ENCODE measurements at regions not wholly inside any gene's neighbourhood (a gene's known extent, or its start where the extent isn't known, plus 50 kb on each side); places are given as distances from the start of the nearest gene placed in this dataset.

DNA sequence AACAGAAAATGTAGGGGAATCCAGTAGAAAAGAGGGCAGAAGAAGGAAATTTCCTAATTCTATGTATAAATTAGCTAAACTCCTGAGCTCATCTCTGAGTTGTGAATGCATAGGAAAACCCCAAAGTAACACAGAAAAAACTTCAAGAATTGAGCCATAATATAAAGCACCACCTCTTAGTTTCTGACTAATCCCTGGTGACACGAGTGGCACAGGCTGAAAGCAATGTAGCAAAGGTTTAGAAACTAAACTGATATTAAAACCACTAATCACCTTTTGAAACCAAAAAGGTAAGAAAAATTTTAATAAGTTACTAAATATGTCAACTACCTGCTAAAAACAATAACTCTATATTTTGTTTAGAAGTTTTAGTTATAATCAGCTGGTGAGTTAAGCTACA, 255.6 kb upstream of the NECTIN3 start:
- no peaks in the 10 kb centered on the region for H3K36me3 ChIP-seq (ENCODE audit: control insufficient read depth in 4 of 4, insufficient read depth in 3 of 4, low read depth in 1 of 4, low read length in 3 of 4)
- DNase-seq (ENCODE audit: low spot score), result no peak
- TF ChIP-seq SP1 (IDR thresholded peaks at IDR 0.05) (no peak), HNF4G (IDR thresholded peaks at IDR 0.05) (no peak), GABPA (IDR thresholded peaks at IDR 0.05 in 1 of 2, conservative IDR thresholded peaks at IDR 0.05 in 1 of 2) (no peak), RXRA (IDR thresholded peaks at IDR 0.05) (no peak), RAD21 (IDR thresholded peaks at IDR 0.05) (no peak)
- TF ChIP-seq, protein P1, sequence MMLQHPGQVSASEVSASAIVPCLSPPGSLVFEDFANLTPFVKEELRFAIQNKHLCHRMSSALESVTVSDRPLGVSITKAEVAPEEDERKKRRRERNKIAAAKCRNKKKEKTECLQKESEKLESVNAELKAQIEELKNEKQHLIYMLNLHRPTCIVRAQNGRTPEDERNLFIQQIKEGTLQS (IDR thresholded peaks at IDR 0.05), result no peak
- TF ChIP-seq, protein P2, sequence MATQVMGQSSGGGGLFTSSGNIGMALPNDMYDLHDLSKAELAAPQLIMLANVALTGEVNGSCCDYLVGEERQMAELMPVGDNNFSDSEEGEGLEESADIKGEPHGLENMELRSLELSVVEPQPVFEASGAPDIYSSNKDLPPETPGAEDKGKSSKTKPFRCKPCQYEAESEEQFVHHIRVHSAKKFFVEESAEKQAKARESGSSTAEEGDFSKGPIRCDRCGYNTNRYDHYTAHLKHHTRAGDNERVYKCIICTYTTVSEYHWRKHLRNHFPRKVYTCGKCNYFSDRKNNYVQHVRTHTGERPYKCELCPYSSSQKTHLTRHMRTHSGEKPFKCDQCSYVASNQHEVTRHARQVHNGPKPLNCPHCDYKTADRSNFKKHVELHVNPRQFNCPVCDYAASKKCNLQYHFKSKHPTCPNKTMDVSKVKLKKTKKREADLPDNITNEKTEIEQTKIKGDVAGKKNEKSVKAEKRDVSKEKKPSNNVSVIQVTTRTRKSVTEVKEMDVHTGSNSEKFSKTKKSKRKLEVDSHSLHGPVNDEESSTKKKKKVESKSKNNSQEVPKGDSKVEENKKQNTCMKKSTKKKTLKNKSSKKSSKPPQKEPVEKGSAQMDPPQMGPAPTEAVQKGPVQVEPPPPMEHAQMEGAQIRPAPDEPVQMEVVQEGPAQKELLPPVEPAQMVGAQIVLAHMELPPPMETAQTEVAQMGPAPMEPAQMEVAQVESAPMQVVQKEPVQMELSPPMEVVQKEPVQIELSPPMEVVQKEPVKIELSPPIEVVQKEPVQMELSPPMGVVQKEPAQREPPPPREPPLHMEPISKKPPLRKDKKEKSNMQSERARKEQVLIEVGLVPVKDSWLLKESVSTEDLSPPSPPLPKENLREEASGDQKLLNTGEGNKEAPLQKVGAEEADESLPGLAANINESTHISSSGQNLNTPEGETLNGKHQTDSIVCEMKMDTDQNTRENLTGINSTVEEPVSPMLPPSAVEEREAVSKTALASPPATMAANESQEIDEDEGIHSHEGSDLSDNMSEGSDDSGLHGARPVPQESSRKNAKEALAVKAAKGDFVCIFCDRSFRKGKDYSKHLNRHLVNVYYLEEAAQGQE (IDR thresholded peaks at IDR 0.05), result no peak
- TF ChIP-seq, protein P3, sequence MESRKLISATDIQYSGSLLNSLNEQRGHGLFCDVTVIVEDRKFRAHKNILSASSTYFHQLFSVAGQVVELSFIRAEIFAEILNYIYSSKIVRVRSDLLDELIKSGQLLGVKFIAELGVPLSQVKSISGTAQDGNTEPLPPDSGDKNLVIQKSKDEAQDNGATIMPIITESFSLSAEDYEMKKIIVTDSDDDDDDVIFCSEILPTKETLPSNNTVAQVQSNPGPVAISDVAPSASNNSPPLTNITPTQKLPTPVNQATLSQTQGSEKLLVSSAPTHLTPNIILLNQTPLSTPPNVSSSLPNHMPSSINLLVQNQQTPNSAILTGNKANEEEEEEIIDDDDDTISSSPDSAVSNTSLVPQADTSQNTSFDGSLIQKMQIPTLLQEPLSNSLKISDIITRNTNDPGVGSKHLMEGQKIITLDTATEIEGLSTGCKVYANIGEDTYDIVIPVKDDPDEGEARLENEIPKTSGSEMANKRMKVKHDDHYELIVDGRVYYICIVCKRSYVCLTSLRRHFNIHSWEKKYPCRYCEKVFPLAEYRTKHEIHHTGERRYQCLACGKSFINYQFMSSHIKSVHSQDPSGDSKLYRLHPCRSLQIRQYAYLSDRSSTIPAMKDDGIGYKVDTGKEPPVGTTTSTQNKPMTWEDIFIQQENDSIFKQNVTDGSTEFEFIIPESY (IDR thresholded peaks at IDR 0.05), result no peak
- no peak overlapping the region for H3K27ac ChIP-seq (ENCODE audit: low read depth in 1 of 2, low read length in 2 of 2)
- H3K4me3 ChIP-seq (ENCODE audit: low read depth in 1 of 3, low read length in 3 of 3), result no peak overlapping the region
- peaks cover 0 to 3% (median 2%) of the 10 kb centered on the region in 4 donors for H3K4me1 ChIP-seq (ENCODE audit: control insufficient read depth in 4 of 4, insufficient read depth in 4 of 4, low read length in 3 of 4)
- H3K9ac ChIP-seq (ENCODE audit: low read depth in 1 of 2, low read length in 2 of 2), result no peak overlapping the region
- no peaks in the 10 kb centered on the region for H3K9me3 ChIP-seq (ENCODE audit: control insufficient read depth in 4 of 4, low read length in 3 of 4)
- WGBS, result 93% methylated on average over 1 of the region's 1 CpG
- H3K27me3 ChIP-seq (ENCODE audit: control insufficient read depth in 4 of 4, insufficient read depth in 4 of 4, low read length in 3 of 4), result no peaks in the 10 kb centered on the region

DNA sequence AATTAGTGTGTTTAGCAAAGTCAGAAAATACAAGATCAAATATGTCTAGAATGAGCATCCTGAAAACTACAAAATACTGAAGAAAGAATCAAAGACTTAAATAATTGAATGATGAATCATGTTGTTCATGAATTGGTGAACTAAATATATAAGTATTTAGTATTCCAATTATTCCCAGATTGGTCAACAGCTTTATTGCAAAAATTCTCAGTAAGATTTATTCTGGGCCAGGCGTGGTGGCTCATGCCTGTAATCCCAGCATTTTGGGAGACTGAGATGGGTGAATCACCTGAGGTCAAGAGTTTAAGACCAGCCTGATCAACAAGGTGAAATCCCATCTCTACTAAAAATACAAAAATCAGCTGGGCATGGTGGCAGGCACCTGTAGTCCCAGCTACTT, 250.0 kb upstream of the NECTIN3 start:
- Histone ChIP-seq H3K27ac (ENCODE audit: low read depth in 1 of 2, low read length in 2 of 2) (no peak overlapping the region), H3K4me3 (ENCODE audit: low read depth in 1 of 3, low read length in 3 of 3) (no peak overlapping the region), H3K36me3 (ENCODE audit: control insufficient read depth in 4 of 4, insufficient read depth in 3 of 4, low read depth in 1 of 4, low read length in 3 of 4) (no peaks in the 10 kb centered on the region), H3K4me1 (ENCODE audit: control insufficient read depth in 4 of 4, insufficient read depth in 4 of 4, low read length in 3 of 4) (no peaks in the 10 kb centered on the region), H3K9ac (ENCODE audit: low read depth in 1 of 2, low read length in 2 of 2) (no peak overlapping the region), H3K9me3 (ENCODE audit: control insufficient read depth in 4 of 4, low read length in 3 of 4) (no peaks in the 10 kb centered on the region), H3K27me3 (ENCODE audit: control insufficient read depth in 4 of 4, insufficient read depth in 4 of 4, low read length in 3 of 4) (no peaks in the 10 kb centered on the region)
- TF ChIP-seq YY1 (IDR thresholded peaks at IDR 0.05) (no peak), JUND (IDR thresholded peaks at IDR 0.05) (no peak), HNF4A (conservative IDR thresholded peaks at IDR 0.05) (no peak), TAF1 (conservative IDR thresholded peaks at IDR 0.05) (no peak), RAD21 (IDR thresholded peaks at IDR 0.05) (no peak), EGR1 (IDR thresholded peaks at IDR 0.05; ENCODE audit: low read depth in 2 of 2) (no peak), GABPA (IDR thresholded peaks at IDR 0.05 in 1 of 2, conservative IDR thresholded peaks at IDR 0.05 in 1 of 2) (no peak), RXRA (IDR thresholded peaks at IDR 0.05) (no peak), HNF4G (IDR thresholded peaks at IDR 0.05) (no peak), FOXA2 (IDR thresholded peaks at IDR 0.05) (no peak), NR2F2 (IDR thresholded peaks at IDR 0.05) (no peak), SP1 (IDR thresholded peaks at IDR 0.05) (no peak)
- TF ChIP-seq, protein P3 (IDR thresholded peaks at IDR 0.05), result no peak
- TF ChIP-seq, protein P1 (IDR thresholded peaks at IDR 0.05), result no peak
- TF ChIP-seq, protein P4, sequence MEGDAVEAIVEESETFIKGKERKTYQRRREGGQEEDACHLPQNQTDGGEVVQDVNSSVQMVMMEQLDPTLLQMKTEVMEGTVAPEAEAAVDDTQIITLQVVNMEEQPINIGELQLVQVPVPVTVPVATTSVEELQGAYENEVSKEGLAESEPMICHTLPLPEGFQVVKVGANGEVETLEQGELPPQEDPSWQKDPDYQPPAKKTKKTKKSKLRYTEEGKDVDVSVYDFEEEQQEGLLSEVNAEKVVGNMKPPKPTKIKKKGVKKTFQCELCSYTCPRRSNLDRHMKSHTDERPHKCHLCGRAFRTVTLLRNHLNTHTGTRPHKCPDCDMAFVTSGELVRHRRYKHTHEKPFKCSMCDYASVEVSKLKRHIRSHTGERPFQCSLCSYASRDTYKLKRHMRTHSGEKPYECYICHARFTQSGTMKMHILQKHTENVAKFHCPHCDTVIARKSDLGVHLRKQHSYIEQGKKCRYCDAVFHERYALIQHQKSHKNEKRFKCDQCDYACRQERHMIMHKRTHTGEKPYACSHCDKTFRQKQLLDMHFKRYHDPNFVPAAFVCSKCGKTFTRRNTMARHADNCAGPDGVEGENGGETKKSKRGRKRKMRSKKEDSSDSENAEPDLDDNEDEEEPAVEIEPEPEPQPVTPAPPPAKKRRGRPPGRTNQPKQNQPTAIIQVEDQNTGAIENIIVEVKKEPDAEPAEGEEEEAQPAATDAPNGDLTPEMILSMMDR (IDR thresholded peaks at IDR 0.05; ENCODE audit: low read depth, low read length, missing input control), result no peak
- TF ChIP-seq, protein P2 (IDR thresholded peaks at IDR 0.05), result no peak
- DNase-seq (ENCODE audit: low spot score), result no peak
- WGBS, result 97% methylated on average over 1 of the region's 1 CpG
